Testis (tissue), 2 donors: ENCODE measurements at regions not wholly inside any gene's neighbourhood (a gene's known extent, or its start where the extent isn't known, plus 50 kb on each side); places are given as distances from the start of the nearest gene placed in this dataset.
"Not testable (repeated sequence)": the region's sequence is repeated elsewhere in the genome, so short reads cannot be mapped to it uniquely, and the experiment has no call there.

ENCODE experiments used
- POLR2A ChIP-seq: fragments of 450-650 bp; IDR thresholded peaks from one replicate; pipeline ENCODE4 v1.6.1; 2017; ENCODE audit warnings: antibody characterized with exemption, mild to moderate bottlenecking, moderate library complexity
- TF ChIP-seq, protein P1 (sequence below), 3 experiments: fragments of 450-650 bp in 2 of 3; fragments of 200-600 bp in 1 of 3; sonication (generic) in 1 of 3; IDR thresholded peaks; one replicate each; pipeline ENCODE4 v1.5.1; 2016 to 2019; ENCODE audit warnings: antibody characterized with exemption in 3 of 3, mild to moderate bottlenecking in 2 of 3, moderate library complexity in 1 of 3

DNA sequence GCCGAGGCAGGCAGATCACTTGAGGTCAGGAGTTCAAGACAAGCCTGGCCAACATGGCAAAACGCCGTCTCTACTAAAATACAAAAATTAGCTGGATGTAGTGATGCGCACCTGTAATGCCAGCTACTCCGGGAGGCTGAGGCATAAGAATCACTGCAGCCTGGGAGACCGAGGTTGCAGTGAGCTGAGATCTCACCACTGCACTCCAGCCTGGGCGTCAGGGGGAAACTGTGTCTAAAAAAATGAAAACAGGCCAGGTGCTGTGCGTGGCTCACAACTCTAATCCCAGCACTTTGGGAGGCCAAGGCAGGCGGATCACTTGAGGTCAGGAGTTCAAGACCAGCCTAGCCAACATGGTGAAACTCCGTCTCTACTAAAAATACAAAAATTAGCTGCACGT lies 69.9 kb downstream of the C9orf50 start:
- TF ChIP-seq, protein P1, sequence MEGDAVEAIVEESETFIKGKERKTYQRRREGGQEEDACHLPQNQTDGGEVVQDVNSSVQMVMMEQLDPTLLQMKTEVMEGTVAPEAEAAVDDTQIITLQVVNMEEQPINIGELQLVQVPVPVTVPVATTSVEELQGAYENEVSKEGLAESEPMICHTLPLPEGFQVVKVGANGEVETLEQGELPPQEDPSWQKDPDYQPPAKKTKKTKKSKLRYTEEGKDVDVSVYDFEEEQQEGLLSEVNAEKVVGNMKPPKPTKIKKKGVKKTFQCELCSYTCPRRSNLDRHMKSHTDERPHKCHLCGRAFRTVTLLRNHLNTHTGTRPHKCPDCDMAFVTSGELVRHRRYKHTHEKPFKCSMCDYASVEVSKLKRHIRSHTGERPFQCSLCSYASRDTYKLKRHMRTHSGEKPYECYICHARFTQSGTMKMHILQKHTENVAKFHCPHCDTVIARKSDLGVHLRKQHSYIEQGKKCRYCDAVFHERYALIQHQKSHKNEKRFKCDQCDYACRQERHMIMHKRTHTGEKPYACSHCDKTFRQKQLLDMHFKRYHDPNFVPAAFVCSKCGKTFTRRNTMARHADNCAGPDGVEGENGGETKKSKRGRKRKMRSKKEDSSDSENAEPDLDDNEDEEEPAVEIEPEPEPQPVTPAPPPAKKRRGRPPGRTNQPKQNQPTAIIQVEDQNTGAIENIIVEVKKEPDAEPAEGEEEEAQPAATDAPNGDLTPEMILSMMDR (IDR thresholded peaks at IDR 0.05) = not testable (repeated sequence)
- TF ChIP-seq POLR2A = not testable (repeated sequence)
